ENCODE measurements at regions not wholly inside any gene's neighbourhood (a gene's known extent, or its start where the extent isn't known, plus 50 kb on each side); places are given as distances from the start of the nearest gene placed in this dataset.
"Not testable (repeated sequence)": the region's sequence is repeated elsewhere in the genome, so short reads cannot be mapped to it uniquely, and the experiment has no call there.

DNA sequence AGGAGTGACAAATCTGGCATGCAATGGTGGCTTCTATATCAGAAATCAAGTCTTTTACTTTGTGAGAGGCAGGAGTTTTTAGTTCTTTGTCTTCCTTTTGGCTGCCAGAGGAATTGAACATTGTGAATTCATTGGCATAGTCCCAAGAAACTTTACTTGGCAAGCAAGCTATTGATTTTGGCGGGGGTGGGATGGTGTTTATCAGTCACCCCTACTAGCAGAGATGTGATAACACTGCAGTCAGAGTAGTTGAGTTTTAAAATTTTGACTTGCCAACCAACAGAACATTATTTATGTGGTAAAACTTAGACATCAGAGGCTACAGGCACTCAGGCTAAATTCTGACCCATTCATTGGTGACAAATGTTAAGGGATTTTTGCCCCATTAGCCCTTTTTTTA, 129.2 kb downstream of the FAM72B start:
- not testable (repeated sequence) for DNase-seq

GRCh38 chr1:121066925-121067324, 117.2 kb downstream of the FAM72B start:
- DNase-seq = not testable (repeated sequence)

GRCh38 chr1:121068738-121069499, 115.2 kb downstream of the FAM72B start:
- DNase-seq = not testable (repeated sequence)

DNA sequence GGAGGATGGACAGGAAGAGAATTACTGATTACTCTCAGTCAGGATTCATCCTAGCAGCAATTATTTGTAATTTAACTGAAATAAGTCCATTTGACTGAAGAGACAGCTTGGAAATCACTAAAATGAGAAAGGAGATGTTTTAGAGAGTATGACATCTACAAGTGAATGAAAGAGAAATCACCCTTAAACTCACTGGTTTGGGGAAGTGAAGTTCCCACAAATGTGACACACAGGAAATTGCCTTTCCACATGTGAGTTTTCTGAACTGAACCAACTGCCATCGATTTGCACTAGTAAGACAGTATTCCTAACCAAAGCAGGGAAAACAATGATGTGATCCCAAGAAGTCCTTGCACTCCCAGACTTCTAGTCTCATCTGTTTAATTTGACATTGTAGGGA, 110.3 kb downstream of the FAM72B start:
- not testable (repeated sequence) for DNase-seq

- not testable (repeated sequence) for DNase-seq
Measured at GRCh38 chr1:121075254-121075805, 108.8 kb downstream of the FAM72B start.

DNA sequence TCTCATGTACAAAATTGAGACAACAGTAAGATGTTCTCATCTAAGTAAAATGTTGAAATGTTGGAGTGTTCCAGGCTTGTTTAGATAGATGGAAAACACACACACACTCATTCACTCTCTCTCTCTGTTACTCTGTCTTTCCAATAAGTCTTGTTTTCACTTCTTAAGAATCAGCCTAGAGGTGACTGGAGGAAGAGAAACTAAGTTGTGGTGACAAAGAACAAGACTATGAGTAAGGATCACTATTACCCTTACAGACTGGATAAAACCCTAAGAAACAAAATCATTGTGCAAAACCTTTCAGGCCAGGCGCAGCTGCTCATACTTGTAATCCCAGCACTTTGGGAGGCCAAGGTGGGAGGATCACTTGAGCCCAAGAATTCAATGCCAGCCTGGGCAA, 107.5 kb downstream of the FAM72B start:
- DNase-seq = not testable (repeated sequence)

DNA sequence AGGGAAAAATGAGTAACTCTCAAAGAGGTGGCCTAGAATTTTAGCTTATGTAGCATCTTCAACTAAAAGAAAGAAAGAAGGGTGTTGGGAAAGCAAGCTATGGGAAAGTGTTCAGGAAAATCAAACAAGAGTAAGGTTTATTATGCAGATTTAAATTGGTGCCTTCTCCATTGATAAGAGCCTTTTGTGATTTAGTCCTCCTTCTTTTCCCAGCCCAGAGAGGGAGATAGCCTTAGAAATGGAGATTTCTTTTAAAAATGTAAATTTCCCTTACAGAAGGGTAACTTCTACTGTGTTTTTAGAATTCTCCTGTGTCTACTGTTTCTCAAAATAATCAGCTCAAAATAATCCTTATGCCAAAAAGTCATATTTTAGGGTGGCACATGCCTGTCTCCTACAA, 104.5 kb downstream of the FAM72B start:
- DNase-seq = not testable (repeated sequence)

DNA sequence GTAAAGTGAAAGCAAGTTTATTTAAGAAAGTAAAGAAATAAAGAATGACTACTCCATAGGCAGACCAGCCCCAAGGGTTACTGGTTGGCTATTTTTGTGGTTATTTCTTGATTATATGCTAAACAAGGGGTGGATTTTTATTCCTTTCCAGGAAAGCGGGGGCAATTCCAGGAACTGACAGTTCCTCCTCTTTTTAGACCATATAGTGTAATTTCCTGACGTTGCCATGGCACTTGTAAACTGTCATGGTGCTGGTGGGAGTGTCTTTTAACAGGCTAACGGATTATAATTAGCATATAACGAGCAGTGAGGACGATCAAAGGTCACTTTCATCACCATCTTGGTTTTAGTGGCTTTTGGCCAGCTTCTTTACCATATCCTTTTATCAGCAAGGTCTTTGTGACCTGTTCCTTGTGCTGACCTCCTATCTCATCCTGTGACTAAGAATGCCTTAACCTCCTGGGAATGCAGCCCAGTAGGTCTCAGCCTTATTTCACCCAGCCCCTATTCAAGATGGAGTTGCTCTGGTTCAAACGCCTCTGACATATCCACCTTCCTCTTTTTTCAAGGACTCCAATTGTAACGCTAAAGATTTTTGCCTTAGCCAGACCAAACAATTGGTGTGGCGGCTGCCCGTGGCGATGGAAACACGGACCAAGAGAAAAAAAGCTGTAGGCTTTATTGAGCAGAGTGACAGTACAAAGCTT, 103.8 kb downstream of the FAM72B start:
- not testable (repeated sequence) for DNase-seq

GRCh38 chr1:121080904-121081264, 103.3 kb downstream of the FAM72B start:
- DNase-seq = not testable (repeated sequence)

DNA sequence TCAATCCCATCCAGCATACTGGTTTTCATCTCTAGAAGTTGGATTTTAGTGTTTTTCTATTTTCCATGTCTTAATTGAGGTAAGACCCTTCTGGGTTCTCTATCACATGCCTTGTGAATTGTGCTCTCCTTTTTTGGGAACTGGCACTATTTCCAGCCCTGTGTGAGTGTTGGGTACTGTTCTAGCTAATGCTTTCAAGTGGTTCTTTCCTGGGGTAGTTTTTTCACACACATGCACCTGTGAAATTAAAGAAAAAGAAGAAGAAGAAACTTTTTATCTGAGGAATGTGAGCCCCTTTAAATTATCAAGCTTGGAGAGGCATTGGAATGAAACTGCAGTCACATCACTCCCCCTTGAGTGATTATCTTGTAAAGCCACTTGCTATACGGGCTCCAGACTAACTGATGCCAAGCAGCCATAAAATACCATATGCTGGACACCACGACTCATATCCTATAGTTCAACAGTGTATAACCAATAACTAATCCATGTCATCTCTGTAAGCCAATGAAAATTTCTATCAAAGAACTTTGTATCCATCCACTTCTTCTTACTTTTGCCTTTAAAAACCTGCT, 102.4 kb downstream of the FAM72B start:
- not testable (repeated sequence) for DNase-seq

DNA sequence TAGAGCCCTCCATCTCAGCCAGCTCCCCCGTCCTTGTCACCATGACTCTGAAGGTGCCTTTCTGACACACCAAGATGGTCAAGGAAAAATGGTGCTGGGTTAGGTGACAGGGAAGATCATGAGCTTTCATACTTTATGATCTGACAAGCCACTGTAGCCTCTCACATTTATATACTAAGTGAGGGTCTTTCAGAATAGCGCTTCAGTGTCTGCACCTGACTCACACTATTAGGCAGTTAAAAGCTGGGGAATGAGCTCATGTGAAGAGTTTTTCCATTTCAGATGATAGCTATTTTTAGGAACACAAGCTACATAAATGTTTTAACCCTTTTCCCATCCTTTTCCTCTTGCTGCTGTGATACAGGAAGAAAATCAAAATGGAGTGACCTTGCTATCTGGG, 101.1 kb downstream of the FAM72B start:
- not testable (repeated sequence) for DNase-seq

DNA sequence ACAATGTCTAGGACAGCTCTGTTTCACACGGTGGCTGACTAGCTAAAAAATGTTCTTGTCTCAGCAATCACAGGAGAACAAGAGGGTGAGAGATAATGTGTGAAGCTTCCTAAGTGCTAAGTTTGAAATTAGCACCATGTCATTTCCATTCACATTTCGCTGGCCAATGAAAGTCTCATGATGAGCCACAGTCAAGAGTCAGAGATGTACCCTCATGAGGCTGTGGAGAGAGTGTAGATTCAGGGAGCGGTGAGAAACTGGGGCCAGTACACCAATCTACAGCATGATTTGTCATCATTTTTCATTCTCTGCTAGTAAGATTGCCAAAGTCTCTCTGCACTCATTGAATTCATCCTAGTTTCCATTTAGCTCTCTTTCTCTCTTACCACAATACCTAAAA, 97.9 kb downstream of the FAM72B start:
- not testable (repeated sequence) for DNase-seq

DNA sequence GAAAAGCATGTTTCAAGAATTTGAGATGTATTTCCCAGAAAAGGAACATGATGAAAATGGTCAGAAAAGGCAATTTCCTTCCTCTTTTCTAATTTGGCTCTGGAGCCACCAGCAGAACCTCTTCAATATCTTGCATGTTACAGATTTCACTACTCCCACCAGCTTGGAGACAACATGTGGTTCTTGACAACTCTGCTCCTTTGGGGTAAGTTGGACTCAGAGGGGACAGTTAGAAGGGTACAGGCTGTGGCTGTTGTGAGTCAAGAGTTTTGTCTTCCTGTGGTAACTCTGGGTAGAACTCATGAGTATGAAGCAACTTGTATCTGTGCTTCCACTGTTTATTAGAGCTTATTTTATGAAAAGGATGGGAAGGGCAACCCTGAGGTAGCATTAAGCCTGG, 96.9 kb downstream of the FAM72B start:
- not testable (repeated sequence) for DNase-seq

DNA sequence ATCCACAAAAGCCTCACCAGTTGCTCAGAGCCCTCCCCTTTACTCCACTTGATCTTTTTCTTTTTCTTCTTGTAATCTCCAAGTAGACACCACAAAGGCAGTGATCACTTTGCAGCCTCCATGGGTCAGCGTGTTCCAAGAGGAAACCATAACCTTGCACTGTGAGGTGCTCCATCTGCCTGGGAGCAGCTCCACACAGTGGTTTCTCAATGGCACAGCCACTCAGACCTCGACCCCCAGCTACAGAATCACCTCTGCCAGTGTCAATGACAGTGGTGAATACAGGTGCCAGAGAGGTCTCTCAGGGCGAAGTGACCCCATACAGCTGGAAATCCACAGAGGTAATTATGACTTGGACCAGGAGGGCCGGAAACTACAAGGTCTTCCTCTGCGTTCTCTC, 95.6 kb downstream of the FAM72B start:
- not testable (repeated sequence) for DNase-seq

DNA sequence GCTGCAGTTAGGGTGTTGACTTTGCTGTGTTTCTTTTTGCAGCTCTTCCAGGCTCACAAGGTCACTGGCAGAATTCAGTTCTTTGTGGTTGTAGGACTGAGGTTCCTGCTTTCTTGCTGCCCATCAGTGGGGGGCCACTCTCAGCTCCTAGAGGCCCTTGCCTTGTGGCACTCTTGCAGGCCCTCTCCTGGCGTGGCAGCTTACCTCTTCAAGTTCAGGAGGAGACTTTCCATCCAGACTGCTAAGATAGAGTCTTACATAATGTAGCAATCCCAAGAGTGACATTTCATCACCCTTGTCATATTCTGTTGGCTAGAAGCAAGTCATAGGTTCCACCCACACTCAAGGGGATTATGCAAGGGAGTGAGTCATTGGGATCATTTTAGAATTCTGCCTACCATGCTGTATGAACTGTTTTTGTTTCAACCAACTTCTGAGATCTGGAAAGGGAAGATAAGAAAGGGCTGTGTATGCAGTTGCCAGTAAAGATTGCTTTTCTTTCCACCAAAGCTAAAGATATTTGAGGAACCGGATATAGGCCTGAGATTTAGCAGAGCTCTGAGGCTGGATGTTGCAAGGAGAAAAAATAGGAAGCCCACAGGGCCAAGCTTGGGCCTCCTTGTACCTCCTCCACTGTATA, 91.7 kb downstream of the FAM72B start:
- not testable (repeated sequence) for DNase-seq

GRCh38 chr1:121095014-121095413, 89.1 kb downstream of the FAM72B start:
- not testable (repeated sequence) for DNase-seq

DNA sequence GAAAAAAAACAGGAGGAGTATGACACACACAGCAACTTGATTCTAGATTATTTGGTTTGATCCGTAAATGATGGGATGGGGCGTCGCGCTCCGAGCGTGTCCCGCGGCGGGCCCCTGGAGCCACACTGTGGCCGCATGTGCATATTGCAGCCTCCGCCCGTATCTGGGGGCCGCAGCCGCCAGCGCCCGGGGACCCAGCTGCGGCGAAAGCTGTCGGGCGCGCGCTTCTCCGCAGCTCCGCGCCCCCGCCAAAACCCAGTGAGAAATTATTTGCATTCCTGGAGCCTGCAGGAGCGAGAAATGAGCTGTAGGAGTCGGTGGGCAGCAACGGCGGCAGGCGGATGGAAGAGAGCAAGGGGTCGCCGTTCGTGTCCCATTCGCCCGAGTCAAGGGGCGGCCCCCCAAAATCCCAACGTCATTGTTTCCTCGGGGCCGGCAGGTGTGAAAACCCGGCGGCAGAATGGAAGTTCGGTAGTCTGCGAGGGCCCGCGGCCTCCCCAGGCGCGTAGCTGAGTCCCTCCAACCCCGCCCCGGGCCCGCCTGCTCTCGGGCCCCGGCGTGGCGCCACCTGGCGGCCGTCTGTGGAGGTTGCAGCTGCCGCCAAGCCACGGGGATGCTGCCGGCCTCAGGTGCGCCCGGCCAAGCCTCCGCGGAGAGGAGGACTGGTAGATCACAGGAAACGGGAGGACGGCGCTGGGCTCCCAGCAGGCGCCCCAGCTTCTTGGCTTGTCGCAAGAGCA, 86.8 kb downstream of the FAM72B start:
- not testable (repeated sequence) for DNase-seq

- not testable (repeated sequence) for DNase-seq
Measured at GRCh38 chr1:121097867-121098215, 86.3 kb downstream of the FAM72B start.

DNA sequence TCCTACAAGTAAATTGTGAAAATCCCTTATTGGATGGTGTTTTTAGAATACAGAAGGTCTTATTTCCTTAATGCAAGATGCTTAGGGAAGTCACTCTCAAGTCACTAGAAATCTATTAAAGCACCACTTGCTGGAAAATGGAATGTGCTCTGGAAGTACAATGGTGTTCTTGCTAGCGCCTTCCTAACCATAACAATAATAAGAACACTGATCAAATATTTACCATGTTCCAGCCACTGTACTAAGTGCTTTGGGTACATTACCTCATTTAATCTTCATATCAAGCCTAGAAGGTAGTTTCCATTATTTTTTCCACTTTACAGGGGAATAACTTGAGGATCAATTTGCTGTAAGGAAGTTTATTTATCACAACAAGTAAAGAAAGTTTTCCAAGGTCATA, 75.1 kb downstream of the FAM72B start:
- DNase-seq = not testable (repeated sequence)

DNA sequence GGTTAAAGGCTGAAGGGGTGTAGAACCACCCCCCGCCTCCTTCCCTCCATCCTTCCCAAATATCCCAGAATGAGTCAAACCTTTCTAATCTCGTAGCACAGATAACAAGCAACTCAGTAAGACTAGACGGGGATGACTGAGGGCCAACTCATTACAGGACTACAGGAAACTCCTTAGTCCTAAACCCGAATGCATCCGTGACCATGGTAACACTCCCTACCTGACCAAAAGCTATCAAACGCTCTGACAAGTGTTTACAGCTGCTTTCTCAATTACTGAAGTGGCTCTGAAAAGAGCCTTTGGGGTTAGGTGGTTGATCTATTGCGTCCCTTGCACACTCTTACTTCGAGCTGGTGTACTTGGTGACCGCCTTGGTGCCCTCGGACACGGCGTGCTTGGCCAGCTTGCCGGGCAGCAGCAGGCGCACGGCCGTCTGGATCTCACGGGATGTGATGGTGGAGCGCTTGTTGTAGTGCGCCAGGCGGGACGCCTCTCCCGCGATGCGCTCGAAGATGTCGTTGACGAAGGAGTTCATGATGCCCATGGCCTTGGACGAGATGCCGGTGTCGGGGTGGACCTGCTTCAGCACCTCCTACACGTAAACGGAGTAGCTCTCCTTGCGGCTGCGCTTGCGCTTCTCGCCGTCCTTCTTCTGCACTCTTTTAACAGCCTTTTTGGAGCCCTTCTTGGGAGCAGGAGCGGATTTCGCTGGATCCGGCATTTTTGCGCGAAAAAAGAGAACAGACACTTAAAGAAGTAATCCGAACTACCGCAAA, 67.4 kb downstream of the FAM72B start:
- not testable (repeated sequence) for DNase-seq

- DNase-seq = not testable (repeated sequence)
Measured at GRCh38 chr1:121117298-121117611, 66.9 kb downstream of the FAM72B start.

All from NCI-H2029 (cell line).